H1 (cell line): ENCODE measurements at regions not wholly inside any gene's neighbourhood (a gene's known extent, or its start where the extent isn't known, plus 50 kb on each side); places are given as distances from the start of the nearest gene placed in this dataset.

Source experiments
- CTCF ChIA-PET: fragments of 300-600 bp; sonication (Branson Sonifier 250); formaldehyde crosslinking; loops from one replicate; lab custom pipeline; 2021; ENCODE audit not compliant: partially characterized antibody; lab: Charles Lee
- POLR2A ChIA-PET: fragments of 300-600 bp; sonication (Branson Sonifier 250); formaldehyde crosslinking; loops from one replicate; lab custom pipeline; 2021; ENCODE audit warnings: inconsistent platforms; ENCODE audit not compliant: partially characterized antibody; lab: Charles Lee
- DNase-seq, 2 experiments: peaks; one replicate each; pipeline versions ENCODE4 v3.0.0 to v3.0.0-alpha.2; 2010 to 2022; ENCODE audit warnings: low spot score in 2 of 2, low read depth in 1 of 2, mixed read lengths in 1 of 2
- FAIRE-seq: peaks from 2 replicates; lab custom pipeline; 2011; peaks lifted over from hg19 to GRCh38; lab: Jason Lieb, UNC
- H2AFZ ChIP-seq: 2 replicates; pipeline ENCODE4 v1.8.1; 2012; ENCODE audit warnings: low read length, inconsistent platforms
- H2AK5ac ChIP-seq: 2 replicates; pipeline ENCODE4 v1.6.1; 2013; ENCODE audit warnings: low read depth, low read length
- H2BK120ac ChIP-seq: replicated peaks from 2 replicates; pipeline ENCODE3; 2013; ENCODE audit warnings: low read depth, low read length, inconsistent platforms
- H2BK12ac ChIP-seq: 2 replicates; pipeline ENCODE4 v1.6.1; 2013; ENCODE audit warnings: low read depth, low read length
- H2BK15ac ChIP-seq: 2 replicates; pipeline ENCODE4 v1.6.1; 2013; ENCODE audit warnings: low read length
- H2BK20ac ChIP-seq: 2 replicates; pipeline ENCODE4 v1.6.1; 2013; ENCODE audit warnings: low read length
- H2BK5ac ChIP-seq: 2 replicates; pipeline ENCODE4 v1.6.1; 2013; ENCODE audit warnings: low read depth, low read length
- H3K14ac ChIP-seq: 2 replicates; pipeline ENCODE4 v1.6.1; 2013; ENCODE audit warnings: inconsistent platforms; ENCODE audit not compliant: insufficient read length
- H3K18ac ChIP-seq: 2 replicates; pipeline ENCODE4 v1.6.1; 2013; ENCODE audit warnings: low read length; ENCODE audit errors: extremely low read depth
- H3K23ac ChIP-seq: 2 replicates; pipeline ENCODE4 v1.6.1; 2013; ENCODE audit warnings: inconsistent platforms; ENCODE audit not compliant: insufficient read length
- H3K23me2 ChIP-seq: 2 replicates; pipeline ENCODE4 v1.6.1; 2013; ENCODE audit warnings: low read depth, low read length
- H3K27ac ChIP-seq: 2 replicates; pipeline ENCODE4 v1.6.1; 2011; ENCODE audit warnings: low read depth, low read length, inconsistent platforms
- H3K27me3 ChIP-seq, 4 experiments: replicated peaks in 1 of 4; 1 replicate in 1 of 4; 2 replicates in 3 of 4; pipeline versions ENCODE4 v1.6.1 to v1.8.1; 2011 to 2013; ENCODE audit warnings: low read length in 3 of 4, mild to moderate bottlenecking in 3 of 4, inconsistent platforms in 2 of 4, mixed read lengths in 2 of 4, moderate library complexity in 1 of 4; ENCODE audit not compliant: control insufficient read depth in 3 of 4, insufficient read depth in 3 of 4; ENCODE audit errors: extremely low read depth in 1 of 4
- H3K36me3 ChIP-seq, 4 experiments: 2 replicates each; pipeline versions ENCODE4 v1.6.1 to v1.8.1; 2011 to 2013; ENCODE audit warnings: mild to moderate bottlenecking in 4 of 4, low read length in 3 of 4, moderate library complexity in 2 of 4, control low read depth in 1 of 4, inconsistent platforms in 1 of 4; ENCODE audit not compliant: insufficient read depth in 4 of 4, control insufficient read depth in 2 of 4
- H3K4ac ChIP-seq: replicated peaks from 2 replicates; pipeline ENCODE3; 2013; ENCODE audit warnings: low read length, low read depth, mixed read lengths, inconsistent platforms; ENCODE audit not compliant: insufficient read length
- H3K4me1 ChIP-seq, 4 experiments: replicated peaks in 1 of 4; 1 replicate in 1 of 4; 2 replicates in 3 of 4; pipeline versions ENCODE4 v1.6.1 to v1.8.1; 2011 to 2013; ENCODE audit warnings: low read length in 3 of 4, inconsistent platforms in 2 of 4, mixed read lengths in 1 of 4; ENCODE audit not compliant: insufficient read depth in 4 of 4, control insufficient read depth in 3 of 4
- H3K4me2 ChIP-seq, 2 experiments: 2 replicates each; pipeline versions ENCODE4 v1.6.1 to v1.8.1; 2011 to 2013; ENCODE audit warnings: low read depth in 2 of 2, low read length in 2 of 2, control low read depth in 1 of 2, inconsistent platforms in 1 of 2, mild to moderate bottlenecking in 1 of 2; ENCODE audit not compliant: insufficient read depth in 1 of 2
- H3K4me3 ChIP-seq, 4 experiments: fragments of 200-600, 300-600 bp in 1 of 4; sonication (generic), shearing (Covaris generic), sonication (Bioruptor Twin) in 1 of 4; 2 replicates each; pipeline versions ENCODE4 v1.5.1 to v1.8.1; 2011 to 2016; ENCODE audit warnings: low read length in 4 of 4, low read depth in 3 of 4, control low read depth in 2 of 4, inconsistent platforms in 2 of 4, mild to moderate bottlenecking in 2 of 4, mixed read lengths in 1 of 4, moderate library complexity in 1 of 4; ENCODE audit not compliant: insufficient read depth in 2 of 4; ENCODE audit errors: extremely low read depth in 1 of 4
- H3K56ac ChIP-seq: replicated peaks from 2 replicates; pipeline ENCODE3; 2013; ENCODE audit warnings: low read depth, mild to moderate bottlenecking, mixed read lengths, low read length, inconsistent platforms; ENCODE audit not compliant: insufficient read length
- H3K79me1 ChIP-seq: 2 replicates; pipeline ENCODE4 v1.6.1; 2013; ENCODE audit warnings: low read depth, low read length, control low read depth
- H3K79me2 ChIP-seq, 2 experiments: 2 replicates each; pipeline versions ENCODE4 v1.6.1 to v1.8.1; 2012 to 2013; ENCODE audit warnings: low read length in 2 of 2, mild to moderate bottlenecking in 2 of 2, inconsistent platforms in 1 of 2; ENCODE audit not compliant: insufficient read depth in 2 of 2, control insufficient read depth in 1 of 2
- H3K9ac ChIP-seq, 4 experiments: replicated peaks in 1 of 4; 1 replicate in 1 of 4; 2 replicates in 3 of 4; pipeline versions ENCODE4 v1.6.1 to v1.8.1; 2011 to 2013; ENCODE audit warnings: low read depth in 3 of 4, low read length in 3 of 4, control low read depth in 2 of 4, mild to moderate bottlenecking in 2 of 4, moderate library complexity in 2 of 4, inconsistent platforms in 1 of 4; ENCODE audit errors: extremely low read depth in 1 of 4
- H3K9me3 ChIP-seq, 2 experiments: 2 replicates each; pipeline versions ENCODE4 v1.6.1 to v1.8.1; 2012 to 2013; ENCODE audit warnings: mild to moderate bottlenecking in 2 of 2, moderate library complexity in 2 of 2, control low read depth in 1 of 2, inconsistent platforms in 1 of 2, low read depth in 1 of 2, low read length in 1 of 2, mixed read lengths in 1 of 2; ENCODE audit not compliant: insufficient read depth in 2 of 2
- H4K20me1 ChIP-seq, 2 experiments: replicated peaks in 1 of 2; 2 replicates each; pipeline versions ENCODE3 to v1.8.1; 2011 to 2013; ENCODE audit warnings: inconsistent platforms in 2 of 2, low read length in 2 of 2, mild to moderate bottlenecking in 1 of 2; ENCODE audit not compliant: insufficient read depth in 2 of 2, control insufficient read depth in 1 of 2
- H4K5ac ChIP-seq: 2 replicates; pipeline ENCODE4 v1.6.1; 2013; ENCODE audit warnings: low read length, low read depth, mixed read lengths, inconsistent platforms; ENCODE audit not compliant: insufficient read length
- H4K8ac ChIP-seq: 2 replicates; pipeline ENCODE4 v1.8.0; 2013; ENCODE audit warnings: mild to moderate bottlenecking, moderate library complexity, low read length, inconsistent platforms; ENCODE audit not compliant: insufficient read depth; ENCODE audit errors: extremely low read depth
- H4K91ac ChIP-seq: replicated peaks from 2 replicates; pipeline ENCODE3; 2013; ENCODE audit warnings: low read length, mixed read lengths, inconsistent platforms; ENCODE audit not compliant: insufficient read length
- POU5F1 ChIP-seq: IDR thresholded peaks from 2 replicates; pipeline ENCODE4 v1.6.1; 2011; ENCODE audit warnings: low read depth, mild to moderate bottlenecking, low read length, moderate library complexity
- SAP30 ChIP-seq: fragments of 300-600 bp; sonication (generic); IDR thresholded peaks from 2 replicates; pipeline ENCODE4 v1.7.1; 2012; ENCODE audit warnings: low read length, moderate library complexity, mild to moderate bottlenecking, inconsistent platforms; ENCODE audit not compliant: insufficient read depth, insufficient replicate concordance
- TAF7 ChIP-seq: optimal IDR thresholded peaks from 2 replicates; pipeline ENCODE3; 2011; ENCODE audit warnings: low read depth, mild to moderate bottlenecking, inconsistent platforms, low read length, moderate library complexity, borderline replicate concordance
- YY1 ChIP-seq: IDR thresholded peaks from 2 replicates; pipeline ENCODE4 v1.6.1; 2011; ENCODE audit warnings: low read depth, mild to moderate bottlenecking, low read length
- WGBS, 2 experiments: shearing (Covaris generic) in 1 of 2; methylation state at CpG; one replicate each; pipeline versions ENCODE4 v1.1.6 to v1.1.7; 2013 to 2015; ENCODE audit warnings: low lambda C conversion rate in 2 of 2, mixed read lengths in 2 of 2, inconsistent platforms in 1 of 2, low coverage in 1 of 2, missing lambda C conversion rate in 1 of 2; ENCODE audit not compliant: insufficient replicate concordance in 2 of 2, insufficient coverage in 1 of 2, insufficient read length in 1 of 2; ENCODE audit errors: extremely low coverage in 1 of 2, missing lambda C conversion rate in 1 of 2; 5-methylcytosine and 5-hydroxymethylcytosine counted together

GRCh38 chrX:103440621-103441020 is 64.3 kb downstream of the BEX3 start:
- H2AFZ ChIP-seq, result no peak overlapping the region
- H3K4me2 ChIP-seq, result no peak overlapping the region
- no peak overlapping the region for H2AK5ac ChIP-seq
- H3K23me2 ChIP-seq, result no peaks in the 10 kb centered on the region
- no peak overlapping the region for H2BK20ac ChIP-seq
- H3K4ac ChIP-seq, result no peak overlapping the region
- no peaks in the 10 kb centered on the region for H3K79me2 ChIP-seq
- POLR2A ChIA-PET, result no interaction called here
- H3K27ac ChIP-seq, result no peak overlapping the region
- no peak overlapping the region for H3K4me3 ChIP-seq
- H3K9ac ChIP-seq, result no peak overlapping the region
- H3K79me1 ChIP-seq, result no peaks in the 10 kb centered on the region
- H2BK5ac ChIP-seq, result no peak overlapping the region
- no peak overlapping the region for H4K8ac ChIP-seq
- H3K4me1 ChIP-seq, result peaks cover 0 to 8% (median 1%) of the 10 kb centered on the region in 4 experiments; a peak in 3 of 7 replicates
- no peak overlapping the region for H2BK15ac ChIP-seq
- no peak overlapping the region for H2BK12ac ChIP-seq
- CTCF ChIA-PET, result no interaction called here
- no peaks in the 10 kb centered on the region for H4K20me1 ChIP-seq
- 87% methylated on average over 2 of the region's 2 CpGs; no CpG with 5 or more reads in 1 of the 2 experiments for WGBS, 2 experiments
- no peak overlapping the region for H2BK120ac ChIP-seq
- no peak overlapping the region for H3K56ac ChIP-seq
- no peak for FAIRE-seq
- H3K27me3 ChIP-seq, result no peaks in the 10 kb centered on the region
- H4K91ac ChIP-seq, result no peak overlapping the region
- DNase-seq, result no peak
- no peak overlapping the region for H3K14ac ChIP-seq
- no peak overlapping the region for H4K5ac ChIP-seq
- no peak overlapping the region for H3K23ac ChIP-seq
- no peaks in the 10 kb centered on the region for H3K9me3 ChIP-seq
- no peak overlapping the region for H3K18ac ChIP-seq
- H3K36me3 ChIP-seq, result no peaks in the 10 kb centered on the region
- TF ChIP-seq TAF7 (no peak), SAP30 (no peak), POU5F1 (no peak), YY1 (no peak)
